GM18909 (cell line): ENCODE measurements at regions not wholly inside any gene's neighbourhood (a gene's known extent, or its start where the extent isn't known, plus 50 kb on each side); places are given as distances from the start of the nearest gene placed in this dataset.
"Not testable (repeated sequence)": the region's sequence is repeated elsewhere in the genome, so short reads cannot be mapped to it uniquely, and the experiment has no call there.

Experiments
- ATAC-seq: cut with Tn5 transposase; IDR thresholded peaks from one replicate; pipeline ENCODE4 v1.9.1; 2021; ENCODE audit warnings: mild to moderate bottlenecking; ENCODE audit not compliant: unreplicated experiment, poor library complexity

- ATAC-seq: no peak
Observed at GRCh38 chr14:65957631-65958205, 528.5 kb upstream of the CCDC196 start.

GRCh38 chr14:65958664-65959562 is 527.3 kb upstream of the CCDC196 start:
- ATAC-seq: peak; percentile 63

GRCh38 chr14:65959563-65960024 is 526.6 kb upstream of the CCDC196 start:
- peak; percentile 88 for ATAC-seq

- no peak for ATAC-seq
Observed at GRCh38 chr14:65961004-65961403, 525.2 kb upstream of the CCDC196 start.

- ATAC-seq: no peak
Observed at GRCh38 chr14:65962952-65963351, 523.2 kb upstream of the CCDC196 start.

GRCh38 chr14:65964366-65964765 is 521.8 kb upstream of the CCDC196 start:
- ATAC-seq: no peak

- no peak for ATAC-seq
Observed at GRCh38 chr14:65966188-65966587, 520.0 kb upstream of the CCDC196 start.

- ATAC-seq: no peak
Observed at GRCh38 chr14:65972346-65972870, 513.8 kb upstream of the CCDC196 start.

GRCh38 chr14:65972891-65973290 is 513.3 kb upstream of the CCDC196 start:
- no peak for ATAC-seq

- no peak for ATAC-seq
Observed at GRCh38 chr14:65975865-65976264, 510.3 kb upstream of the CCDC196 start.

GRCh38 chr14:65976761-65977404 is 509.3 kb upstream of the CCDC196 start:
- ATAC-seq: no peak

- no peak for ATAC-seq
Observed at GRCh38 chr14:65981192-65981843, 504.9 kb upstream of the CCDC196 start.

- no peak for ATAC-seq
Observed at GRCh38 chr14:65986041-65986440, 500.1 kb upstream of the CCDC196 start.

GRCh38 chr14:65989981-65990380 is 496.2 kb upstream of the CCDC196 start:
- no peak for ATAC-seq

- ATAC-seq: no peak
Observed at GRCh38 chr14:65991104-65991503, 495.1 kb upstream of the CCDC196 start.

GRCh38 chr14:65991935-65992334 is 494.2 kb upstream of the CCDC196 start:
- not testable (repeated sequence) for ATAC-seq

- no peak for ATAC-seq
Observed at GRCh38 chr14:65993103-65993502, 493.1 kb upstream of the CCDC196 start.

- no peak for ATAC-seq
Observed at GRCh38 chr14:65993996-65994395, 492.2 kb upstream of the CCDC196 start.

GRCh38 chr14:65997347-65997746 is 488.8 kb upstream of the CCDC196 start:
- ATAC-seq: no peak

GRCh38 chr14:65999865-66000264 is 486.3 kb upstream of the CCDC196 start:
- no peak for ATAC-seq
